Upper lobe of left lung (tissue), 6 donors: ENCODE measurements at regions not wholly inside any gene's neighbourhood (a gene's known extent, or its start where the extent isn't known, plus 50 kb on each side); places are given as distances from the start of the nearest gene placed in this dataset.
"Not testable (repeated sequence)": the region's sequence is repeated elsewhere in the genome, so short reads cannot be mapped to it uniquely, and the experiment has no call there.

Experiments
- ATAC-seq, 2 donors: fragments of 200-7000 bp; cut with Tn5 transposase; one replicate each; pipeline ENCODE4 v1.9.1; 2022; ENCODE audit warnings: mild to moderate bottlenecking in 2 of 2, moderate library complexity in 2 of 2; ENCODE audit not compliant: low FRiP score in 2 of 2
- DNase-seq, 2 donors: peaks; one replicate each; pipeline ENCODE4 v3.0.0-alpha.2; 2019 to 2020
- H3K27ac ChIP-seq, 4 donors: fragments of 200-600 bp; sonication (generic); one replicate each; pipeline ENCODE4 v1.5.1; 2016 to 2019
- H3K27me3 ChIP-seq, 4 donors: fragments of 200-600 bp; sonication (generic); one replicate each; pipeline ENCODE4 v1.5.1; 2017 to 2019
- H3K36me3 ChIP-seq, 4 donors: fragments of 200-600 bp; sonication (generic); one replicate each; pipeline ENCODE4 v1.5.1; 2016 to 2019
- H3K4me1 ChIP-seq, 4 donors: fragments of 200-600 bp; sonication (generic); one replicate each; pipeline ENCODE4 v1.5.1; 2018 to 2019
- H3K4me3 ChIP-seq, 4 donors: fragments of 200-600 bp; sonication (generic); one replicate each; pipeline ENCODE4 v1.5.1; 2017 to 2019; ENCODE audit warnings: mild to moderate bottlenecking in 2 of 4, moderate library complexity in 1 of 4
- H3K9me3 ChIP-seq, 4 donors: fragments of 200-600 bp; sonication (generic); one replicate each; pipeline ENCODE4 v1.5.1; 2018 to 2019
- CTCF ChIP-seq, 6 experiments: fragments of 450-650 bp in 4 of 6; fragments of 200-600 bp in 2 of 6; sonication (generic) in 2 of 6; IDR thresholded peaks; one replicate each; pipeline ENCODE4 v1.5.1; 2016 to 2019; ENCODE audit warnings: antibody characterized with exemption in 6 of 6
- EP300 ChIP-seq, 4 donors: sonication (generic); formaldehyde crosslinking; IDR thresholded peaks; one replicate each; pipeline ENCODE4 v1.5.1; 2017; ENCODE audit warnings: antibody characterized with exemption in 4 of 4, control low read depth in 2 of 4
- POLR2A ChIP-seq, 4 donors: fragments of 450-650 bp; IDR thresholded peaks; one replicate each; pipeline ENCODE4 v1.5.1; 2016 to 2017; ENCODE audit warnings: antibody characterized with exemption in 4 of 4, mild to moderate bottlenecking in 2 of 4
- POLR2AphosphoS5 ChIP-seq, 2 donors: sonication (generic); formaldehyde crosslinking; IDR thresholded peaks; one replicate each; pipeline ENCODE4 v1.5.1; 2017; ENCODE audit warnings: antibody characterized with exemption in 2 of 2
- WGBS, 2 donors: methylation state at CpG; one replicate each; pipeline ENCODE4 v1.1.5; 2017 to 2018; 5-methylcytosine and 5-hydroxymethylcytosine counted together
- donor health status: DM: no; HTN: no; CAD: no; lungs with moderate emphysema.
- donor health status: DM: no; HTN: yes; CAD: no; lungs with severe emphysema.

GRCh38 chr6:81515562-81516453 is 236.7 kb downstream of the TENT5A start:
- DNase-seq (no peak), ATAC-seq (peak in 1 of 2 donors; percentile 47)
- H3K9me3 ChIP-seq = no peaks in the 10 kb centered on the region
- no peak overlapping the region for H3K27ac ChIP-seq
- H3K36me3 ChIP-seq = no peaks in the 10 kb centered on the region
- WGBS, 2 donors = 59 to 79% methylated on average over 7 of the region's 7 CpGs
- TF ChIP-seq POLR2AphosphoS5 (IDR thresholded peaks at IDR 0.05) (no peak), POLR2A (IDR thresholded peaks at IDR 0.05) (no peak), EP300 (IDR thresholded peaks at IDR 0.05) (no peak), CTCF (IDR thresholded peaks at IDR 0.05) (no peak)
- no peak overlapping the region for H3K4me3 ChIP-seq
- no peaks in the 10 kb centered on the region for H3K27me3 ChIP-seq
- no peaks in the 10 kb centered on the region for H3K4me1 ChIP-seq

GRCh38 chr6:81514195-81514594 is 238.3 kb downstream of the TENT5A start:
- not testable (repeated sequence) for H3K36me3 ChIP-seq, H3K4me3 ChIP-seq, H3K9me3 ChIP-seq, ATAC-seq, H3K27me3 ChIP-seq, H3K4me1 ChIP-seq, H3K27ac ChIP-seq, DNase-seq
- 76 to 77% methylated on average over 4 of the region's 4 CpGs for WGBS, 2 donors

- no peak overlapping the region for H3K4me3 ChIP-seq
- H3K36me3 ChIP-seq = no peaks in the 10 kb centered on the region
- no peaks in the 10 kb centered on the region for H3K27me3 ChIP-seq
- DNase-seq (no peak), ATAC-seq (no peak)
- no peaks in the 10 kb centered on the region for H3K9me3 ChIP-seq
- H3K4me1 ChIP-seq = no peaks in the 10 kb centered on the region
- H3K27ac ChIP-seq = no peak overlapping the region
- WGBS, 2 donors = 0% methylated on average over 1 of the region's 1 CpG
- TF ChIP-seq POLR2A (IDR thresholded peaks at IDR 0.05) (no peak), EP300 (IDR thresholded peaks at IDR 0.05) (no peak), CTCF (IDR thresholded peaks at IDR 0.05) (no peak), POLR2AphosphoS5 (IDR thresholded peaks at IDR 0.05) (no peak)
Observed at GRCh38 chr6:81511423-81511822, 241.1 kb downstream of the TENT5A start.

- H3K27me3 ChIP-seq = no peaks in the 10 kb centered on the region
- no peak for DNase-seq
- WGBS, 2 donors = 75 to 80% methylated on average over 1 of the region's 1 CpG
- no peak overlapping the region for H3K27ac ChIP-seq
- ATAC-seq = no peak
- H3K4me1 ChIP-seq = no peaks in the 10 kb centered on the region
- no peak overlapping the region for H3K4me3 ChIP-seq
- H3K9me3 ChIP-seq = no peaks in the 10 kb centered on the region
- TF ChIP-seq POLR2A (IDR thresholded peaks at IDR 0.05) (no peak), EP300 (IDR thresholded peaks at IDR 0.05) (no peak), POLR2AphosphoS5 (IDR thresholded peaks at IDR 0.05) (no peak), CTCF (IDR thresholded peaks at IDR 0.05) (no peak)
- no peaks in the 10 kb centered on the region for H3K36me3 ChIP-seq
Observed at GRCh38 chr6:81495999-81496398, 256.5 kb downstream of the TENT5A start.

- Histone ChIP-seq H3K9me3 (no peaks in the 10 kb centered on the region), H3K27ac (no peak overlapping the region), H3K36me3 (no peaks in the 10 kb centered on the region), H3K4me3 (no peak overlapping the region), H3K27me3 (no peaks in the 10 kb centered on the region), H3K4me1 (no peaks in the 10 kb centered on the region)
- no peak for ATAC-seq
- no peak for TF ChIP-seq CTCF (IDR thresholded peaks at IDR 0.05)
- no peak for TF ChIP-seq POLR2AphosphoS5 (IDR thresholded peaks at IDR 0.05)
- no peak for TF ChIP-seq EP300 (IDR thresholded peaks at IDR 0.05)
- TF ChIP-seq POLR2A (IDR thresholded peaks at IDR 0.05) = no peak
- no peak for DNase-seq
Observed at GRCh38 chr6:81491454-81492101, 260.9 kb downstream of the TENT5A start.
